ENCODE measurements at regions not wholly inside any gene's neighbourhood (a gene's known extent, or its start where the extent isn't known, plus 50 kb on each side); places are given as distances from the start of the nearest gene placed in this dataset.

- no peak overlapping the region for H2AFZ ChIP-seq (ENCODE audit: low read length)
- DNase-seq (ENCODE audit: insufficient read length, low spot score, missing footprints) = peak; percentile 6
- H3K79me2 ChIP-seq (ENCODE audit: insufficient read depth, low read length) = no peaks in the 10 kb centered on the region
- no peak for TF ChIP-seq CTCF (IDR thresholded peaks at IDR 0.05; ENCODE audit: extremely low read depth, low read depth, low read length)
- no peak overlapping the region for H3K4me3 ChIP-seq (ENCODE audit: insufficient read depth, low read length)
- no peaks in the 10 kb centered on the region for H3K4me1 ChIP-seq (ENCODE audit: insufficient read depth, low read length)
- H3K27me3 ChIP-seq (ENCODE audit: insufficient read depth, low read length) = no peaks in the 10 kb centered on the region
- H3K27ac ChIP-seq (ENCODE audit: low read depth, low read length) = no peak overlapping the region
- H3K36me3 ChIP-seq (ENCODE audit: insufficient read depth, low read length) = no peaks in the 10 kb centered on the region
- no peaks in the 10 kb centered on the region for H4K20me1 ChIP-seq (ENCODE audit: insufficient read depth, low read length)
- no peak overlapping the region for H3K4me2 ChIP-seq (ENCODE audit: insufficient read depth, low read length)
- H3K9me3 ChIP-seq (ENCODE audit: low read depth, low read length) = peaks cover 3% of the 10 kb centered on the region
Observed at GRCh38 chr5:166433679-166434078, 1857.8 kb upstream of the WWC1 start.

GRCh38 chr5:166436872-166437271 is 1854.6 kb upstream of the WWC1 start:
- H2AFZ ChIP-seq (ENCODE audit: low read length) = no peak overlapping the region
- DNase-seq (ENCODE audit: insufficient read length, low spot score, missing footprints) = no peak
- no peaks in the 10 kb centered on the region for H3K79me2 ChIP-seq (ENCODE audit: insufficient read depth, low read length)
- no peak overlapping the region for H3K4me2 ChIP-seq (ENCODE audit: insufficient read depth, low read length)
- no peaks in the 10 kb centered on the region for H4K20me1 ChIP-seq (ENCODE audit: insufficient read depth, low read length)
- no peak overlapping the region for H3K4me3 ChIP-seq (ENCODE audit: insufficient read depth, low read length)
- no peak for TF ChIP-seq CTCF (IDR thresholded peaks at IDR 0.05; ENCODE audit: extremely low read depth, low read depth, low read length)
- H3K36me3 ChIP-seq (ENCODE audit: insufficient read depth, low read length) = no peaks in the 10 kb centered on the region
- no peak overlapping the region for H3K27ac ChIP-seq (ENCODE audit: low read depth, low read length)
- peaks cover 5% of the 10 kb centered on the region for H3K9me3 ChIP-seq (ENCODE audit: low read depth, low read length)
- H3K4me1 ChIP-seq (ENCODE audit: insufficient read depth, low read length) = no peaks in the 10 kb centered on the region
- H3K27me3 ChIP-seq (ENCODE audit: insufficient read depth, low read length) = no peaks in the 10 kb centered on the region

GRCh38 chr5:166486348-166486747 is 1805.1 kb upstream of the WWC1 start:
- Histone ChIP-seq H3K4me1 (ENCODE audit: insufficient read depth, low read length) (no peaks in the 10 kb centered on the region), H3K27ac (ENCODE audit: low read depth, low read length) (no peak overlapping the region), H3K79me2 (ENCODE audit: insufficient read depth, low read length) (no peaks in the 10 kb centered on the region), H2AFZ (ENCODE audit: low read length) (no peak overlapping the region), H3K4me3 (ENCODE audit: insufficient read depth, low read length) (no peak overlapping the region), H3K27me3 (ENCODE audit: insufficient read depth, low read length) (no peaks in the 10 kb centered on the region), H3K9me3 (ENCODE audit: low read depth, low read length) (no peaks in the 10 kb centered on the region), H3K4me2 (ENCODE audit: insufficient read depth, low read length) (no peak overlapping the region), H4K20me1 (ENCODE audit: insufficient read depth, low read length) (no peaks in the 10 kb centered on the region), H3K36me3 (ENCODE audit: insufficient read depth, low read length) (no peaks in the 10 kb centered on the region)
- DNase-seq (ENCODE audit: insufficient read length, low spot score, missing footprints) = no peak
- no peak for TF ChIP-seq CTCF (IDR thresholded peaks at IDR 0.05; ENCODE audit: extremely low read depth, low read depth, low read length)

- Histone ChIP-seq H2AFZ (ENCODE audit: low read length) (no peak overlapping the region), H3K9me3 (ENCODE audit: low read depth, low read length) (no peaks in the 10 kb centered on the region), H4K20me1 (ENCODE audit: insufficient read depth, low read length) (no peaks in the 10 kb centered on the region), H3K27me3 (ENCODE audit: insufficient read depth, low read length) (no peaks in the 10 kb centered on the region), H3K4me3 (ENCODE audit: insufficient read depth, low read length) (no peak overlapping the region), H3K4me1 (ENCODE audit: insufficient read depth, low read length) (no peaks in the 10 kb centered on the region), H3K79me2 (ENCODE audit: insufficient read depth, low read length) (no peaks in the 10 kb centered on the region), H3K27ac (ENCODE audit: low read depth, low read length) (no peak overlapping the region), H3K4me2 (ENCODE audit: insufficient read depth, low read length) (no peak overlapping the region), H3K36me3 (ENCODE audit: insufficient read depth, low read length) (no peaks in the 10 kb centered on the region)
- TF ChIP-seq CTCF (IDR thresholded peaks at IDR 0.05; ENCODE audit: extremely low read depth, low read depth, low read length) = no peak
- no peak for DNase-seq (ENCODE audit: insufficient read length, low spot score, missing footprints)
Observed at GRCh38 chr5:166488560-166488959, 1802.9 kb upstream of the WWC1 start.
